ENCODE measurements at regions not wholly inside any gene's neighbourhood (a gene's known extent, or its start where the extent isn't known, plus 50 kb on each side); places are given as distances from the start of the nearest gene placed in this dataset.

GRCh38 chr18:44065206-44065605 is 615.5 kb upstream of the SETBP1 start:
- no peak for DNase-seq (ENCODE audit: low spot score)

- no peak for DNase-seq (ENCODE audit: low spot score)
Observed at GRCh38 chr18:44066541-44066940, 614.1 kb upstream of the SETBP1 start.

GRCh38 chr18:44067186-44067585 is 613.5 kb upstream of the SETBP1 start:
- DNase-seq (ENCODE audit: low spot score), result no peak

- DNase-seq (ENCODE audit: low spot score), result no peak
Observed at GRCh38 chr18:44075038-44075437, 605.6 kb upstream of the SETBP1 start.

GRCh38 chr18:44079606-44080005 is 601.1 kb upstream of the SETBP1 start:
- no peak for DNase-seq (ENCODE audit: low spot score)

GRCh38 chr18:44080054-44080453 is 600.6 kb upstream of the SETBP1 start:
- DNase-seq (ENCODE audit: low spot score), result no peak

GRCh38 chr18:44089732-44090131 is 591.0 kb upstream of the SETBP1 start:
- no peak for DNase-seq (ENCODE audit: low spot score)

GRCh38 chr18:44090453-44090852 is 590.2 kb upstream of the SETBP1 start:
- DNase-seq (ENCODE audit: low spot score), result no peak

- DNase-seq (ENCODE audit: low spot score), result no peak
Observed at GRCh38 chr18:44093253-44093652, 587.4 kb upstream of the SETBP1 start.

- DNase-seq (ENCODE audit: low spot score), result no peak
Observed at GRCh38 chr18:44096016-44096415, 584.7 kb upstream of the SETBP1 start.

GRCh38 chr18:44098551-44099098 is 582.1 kb upstream of the SETBP1 start:
- DNase-seq (ENCODE audit: low spot score), result no peak

GRCh38 chr18:44107187-44107586 is 573.5 kb upstream of the SETBP1 start:
- no peak for DNase-seq (ENCODE audit: low spot score)

- DNase-seq (ENCODE audit: low spot score), result no peak
Observed at GRCh38 chr18:44111337-44111736, 569.4 kb upstream of the SETBP1 start.

- no peak for DNase-seq (ENCODE audit: low spot score)
Observed at GRCh38 chr18:44117821-44118220, 562.9 kb upstream of the SETBP1 start.

- DNase-seq (ENCODE audit: low spot score), result no peak
Observed at GRCh38 chr18:44119607-44120006, 561.1 kb upstream of the SETBP1 start.

GRCh38 chr18:44123743-44124142 is 556.9 kb upstream of the SETBP1 start:
- no peak for DNase-seq (ENCODE audit: low spot score)

GRCh38 chr18:44125446-44125845 is 555.2 kb upstream of the SETBP1 start:
- DNase-seq (ENCODE audit: low spot score), result no peak

- no peak for DNase-seq (ENCODE audit: low spot score)
Observed at GRCh38 chr18:44126598-44126997, 554.1 kb upstream of the SETBP1 start.

GRCh38 chr18:44128365-44128764 is 552.3 kb upstream of the SETBP1 start:
- no peak for DNase-seq (ENCODE audit: low spot score)

GRCh38 chr18:44130376-44130942 is 550.2 kb upstream of the SETBP1 start:
- DNase-seq (ENCODE audit: low spot score), result peak; percentile 54

GRCh38 chr18:44133483-44133882 is 547.2 kb upstream of the SETBP1 start:
- DNase-seq (ENCODE audit: low spot score), result no peak

GRCh38 chr18:44134447-44134846 is 546.2 kb upstream of the SETBP1 start:
- no peak for DNase-seq (ENCODE audit: low spot score)

GRCh38 chr18:44135741-44136140 is 544.9 kb upstream of the SETBP1 start:
- DNase-seq (ENCODE audit: low spot score), result no peak

- DNase-seq (ENCODE audit: low spot score), result no peak
Observed at GRCh38 chr18:44136326-44136725, 544.4 kb upstream of the SETBP1 start.
